K562 (cell line): ENCODE measurements at regions not wholly inside any gene's neighbourhood (a gene's known extent, or its start where the extent isn't known, plus 50 kb on each side); places are given as distances from the start of the nearest gene placed in this dataset.

Experiments
- ATAC-seq: fragments of 200-7000 bp; cut with Tn5 transposase; 3 replicates; pipeline ENCODE4 v1.9.1; 2020; ENCODE audit warnings: moderate library complexity
- BruUV-seq: library from RNA; stranded (reverse); fragments of 400-500 nt; replicated peaks from 2 replicates; lab custom pipeline; 2021; lab: Mats Ljungman, UMichigan
- CTCF ChIA-PET: fragments of 300-600 bp; formaldehyde crosslinking; extraction: SDS; loops from one replicate; lab custom pipeline; 2021; ENCODE audit warnings: low intra/inter-chr PET ratio; lab: Yijun Ruan, JAX
- POLR2A ChIA-PET: fragments of 300-600, 350-650 bp; sonication (Branson Sonifier 250); formaldehyde crosslinking; extraction: SDS; loops from one replicate; lab custom pipeline; 2021; ENCODE audit warnings: antibody characterized with exemption, inconsistent platforms; lab: Yijun Ruan, JAX
- DNase-seq, 4 experiments: peaks; one replicate each; pipeline versions ENCODE4 v3.0.0 to v3.0.0-alpha.2; 2011 to 2018; ENCODE audit warnings: low spot score in 3 of 4, mixed read lengths in 3 of 4; ENCODE audit errors: extremely low read depth in 1 of 4
- FAIRE-seq: peaks from 2 replicates; lab custom pipeline; 2011; peaks lifted over from hg19 to GRCh38; lab: Jason Lieb, UNC
- H2AFZ ChIP-seq: 2 replicates; pipeline ENCODE4 v1.6.0; 2011; ENCODE audit warnings: low read depth, low read length, control low read depth, inconsistent platforms
- H3K27ac ChIP-seq: fragments of 200-600 bp; 3 replicates; pipeline ENCODE4 v1.8.0; 2011; ENCODE audit warnings: low read depth, mild to moderate bottlenecking, control low read depth, inconsistent platforms, low read length, moderate library complexity, mixed read lengths; ENCODE audit errors: extremely low read depth
- H3K27me3 ChIP-seq, 2 experiments: fragments of 300-600 bp in 1 of 2; 2 replicates in 1 of 2; 3 replicates in 1 of 2; pipeline versions ENCODE4 v1.6.0 to v1.8.0; 2011; ENCODE audit warnings: inconsistent platforms in 2 of 2, low read length in 2 of 2, mild to moderate bottlenecking in 1 of 2, mixed read lengths in 1 of 2, moderate library complexity in 1 of 2; ENCODE audit not compliant: control insufficient read depth in 2 of 2, insufficient read depth in 2 of 2
- H3K36me3 ChIP-seq: fragments of 300-600 bp; 3 replicates; pipeline ENCODE4 v1.8.0; 2011; ENCODE audit warnings: mild to moderate bottlenecking, low read length, inconsistent platforms; ENCODE audit not compliant: control insufficient read depth, insufficient read depth
- H3K4me1 ChIP-seq, 2 experiments: fragments of 200-600 bp in 1 of 2; replicated peaks in 1 of 2; 2 replicates in 1 of 2; 3 replicates in 1 of 2; pipeline versions ENCODE4 v1.5.1 to v1.8.0; 2011; ENCODE audit warnings: inconsistent platforms in 2 of 2, low read length in 2 of 2, mild to moderate bottlenecking in 1 of 2, mixed read lengths in 1 of 2, moderate library complexity in 1 of 2; ENCODE audit not compliant: control insufficient read depth in 2 of 2, insufficient read depth in 2 of 2
- H3K4me2 ChIP-seq: 2 replicates; pipeline ENCODE4 v1.6.1; 2011; ENCODE audit warnings: low read length, control low read depth, inconsistent platforms, mixed read lengths; ENCODE audit not compliant: insufficient read depth
- H3K4me3 ChIP-seq: fragments of 200-600 bp; sonication (generic), shearing (Covaris generic); 2 replicates; pipeline ENCODE4 v1.5.1; 2016; ENCODE audit warnings: control low read depth, inconsistent platforms
- H3K79me2 ChIP-seq: fragments of 200-600 bp; 3 replicates; pipeline ENCODE4 v1.8.0; 2011; ENCODE audit warnings: low read length, inconsistent platforms; ENCODE audit not compliant: control insufficient read depth, insufficient read depth
- H3K9ac ChIP-seq, 2 experiments: 2 replicates each; pipeline versions ENCODE4 v1.6.0 to v1.6.1; 2011; ENCODE audit warnings: low read depth in 2 of 2, low read length in 2 of 2, control low read depth in 1 of 2, inconsistent platforms in 1 of 2, mild to moderate bottlenecking in 1 of 2, mixed read lengths in 1 of 2; ENCODE audit not compliant: insufficient read depth in 1 of 2
- H3K9me1 ChIP-seq: one replicate; pipeline ENCODE4 v1.6.0; 2011; ENCODE audit warnings: inconsistent platforms, mild to moderate bottlenecking, low read length, moderate library complexity; ENCODE audit not compliant: control insufficient read depth, insufficient read depth
- H3K9me3 ChIP-seq: replicated peaks from 2 replicates; pipeline ENCODE4 v1.5.1; 2011; ENCODE audit warnings: low read depth, low read length, inconsistent platforms; ENCODE audit not compliant: control insufficient read depth, insufficient read depth
- H4K20me1 ChIP-seq: replicated peaks from 2 replicates; pipeline ENCODE4 v1.6.1; 2011; ENCODE audit warnings: low read length, inconsistent platforms, mixed read lengths; ENCODE audit not compliant: control insufficient read depth, insufficient read depth
- ARID4B ChIP-seq: sonication (generic); formaldehyde crosslinking; IDR thresholded peaks from 2 replicates; pipeline ENCODE4 v1.8.0; 2022; ENCODE audit warnings: mild to moderate bottlenecking, missing genetic modification reagents
- DPF2 ChIP-seq: fragments of 450-650 bp; IDR thresholded peaks from 2 replicates; pipeline ENCODE4 v1.6.1; 2016
- E2F1 ChIP-seq: sonication (generic); formaldehyde crosslinking; IDR thresholded peaks from 2 replicates; pipeline ENCODE4 v1.8.1; 2023; ENCODE audit warnings: mild to moderate bottlenecking, missing genetic modification reagents, moderate library complexity
- E2F3 ChIP-seq: fragments of 250-450 bp; sonication (Bioruptor Pico); IDR thresholded peaks from 2 replicates; pipeline ENCODE4 v1.4.0; 2020; ENCODE audit warnings: mild to moderate bottlenecking
- E2F8 ChIP-seq: fragments of 450-650 bp; IDR thresholded peaks from 2 replicates; pipeline ENCODE4 v1.7.1; 2018; ENCODE audit warnings: mild to moderate bottlenecking, low read depth; ENCODE audit not compliant: partially characterized antibody
- FOXA3 ChIP-seq, 2 experiments: fragments of 450-650 bp in 1 of 2; sonication (generic) in 1 of 2; formaldehyde crosslinking; IDR thresholded peaks in 1 of 2; conservative IDR thresholded peaks in 1 of 2; 2 replicates each; pipeline versions ENCODE4 v1.4.0 to v1.8.0; 2020 to 2022; ENCODE audit warnings: mild to moderate bottlenecking in 2 of 2, missing genetic modification reagents in 1 of 2
- NFIC ChIP-seq: fragments of 450-650 bp; IDR thresholded peaks from 2 replicates; pipeline ENCODE4 v1.6.1; 2017; ENCODE audit warnings: mild to moderate bottlenecking, inconsistent platforms
- NONO ChIP-seq, 2 experiments: fragments of 200-400 bp in 1 of 2; fragments of 450-650 bp in 1 of 2; formaldehyde crosslinking in 1 of 2; IDR thresholded peaks; 2 replicates each; pipeline ENCODE4 v1.6.1; 2017; ENCODE audit warnings: low read depth in 2 of 2, mild to moderate bottlenecking in 2 of 2, moderate library complexity in 2 of 2, low read length in 1 of 2
- RUNX1 ChIP-seq: sonication (generic); IDR thresholded peaks from 2 replicates; pipeline ENCODE4 v1.6.1; 2016; ENCODE audit warnings: antibody characterized with exemption, low read depth
- SETDB1 ChIP-seq: IDR thresholded peaks from one replicate; pipeline ENCODE4 v1.6.1; 2012; ENCODE audit warnings: low read length, control low read depth, inconsistent platforms
- SNIP1 ChIP-seq: fragments of 450-650 bp; IDR thresholded peaks from 2 replicates; pipeline ENCODE4 v1.7.1; 2017; ENCODE audit warnings: low read depth, mild to moderate bottlenecking
- ZNF696 ChIP-seq: fragments of 250-450 bp; sonication (Bioruptor Pico); conservative IDR thresholded peaks from 2 replicates; pipeline ENCODE4 v1.4.0; 2020; ENCODE audit warnings: mild to moderate bottlenecking, moderate library complexity
- WGBS: fragments of 100-300 bp; shearing (Covaris generic); methylation state at CpG from one replicate; pipeline ENCODE4 v1.1.6; 2016; ENCODE audit warnings: low coverage, mixed read lengths; ENCODE audit not compliant: insufficient coverage; ENCODE audit errors: missing lambda C conversion rate; 5-methylcytosine and 5-hydroxymethylcytosine counted together
- in situ Hi-C: fragments of 300-500 bp; cut with MboI; formaldehyde crosslinking; loops from 4 replicates; pipeline ENCODE4 v1.15.0; 2018; ENCODE audit warnings: inconsistent platforms, mixed read lengths
- intact Hi-C: fragments of 100-400 bp; cut with micrococcal nuclease; formaldehyde crosslinking; loops from 2 replicates; pipeline ENCODE4 v1.14.2; 2022

GRCh38 chr11:36743039-36743438 is 145.0 kb upstream of the RAG2 start:
- no peaks in the 10 kb centered on the region for H3K27me3 ChIP-seq
- no peaks in the 10 kb centered on the region for H3K9me1 ChIP-seq
- H3K79me2 ChIP-seq = no peaks in the 10 kb centered on the region
- BruUV-seq = no TSS peak
- H3K4me1 ChIP-seq = no peaks in the 10 kb centered on the region
- CTCF ChIA-PET = interaction anchor here (2.4 kb wide), 1 partner anchor 179 kb away, joined by 10 read pairs; no protein-coding TSS in a partner anchor
- H3K9me3 ChIP-seq = no peaks in the 10 kb centered on the region
- no peak overlapping the region for H3K27ac ChIP-seq
- ATAC-seq (no peak), DNase-seq (no peak), FAIRE-seq (no peak)
- no peaks in the 10 kb centered on the region for H4K20me1 ChIP-seq
- intact Hi-C loops (loop anchor here (10.0 kb wide), 1 partner anchor 238 kb away; no protein-coding TSS in a partner anchor), in situ Hi-C loops (loop anchor here (10.0 kb wide), 1 partner anchor 438 kb away; no protein-coding TSS in a partner anchor)
- H3K9ac ChIP-seq = no peak overlapping the region
- H3K4me3 ChIP-seq = no peak overlapping the region
- H3K36me3 ChIP-seq = no peaks in the 10 kb centered on the region
- WGBS = 0% methylated on average over 2 of the region's 2 CpGs
- H3K4me2 ChIP-seq = no peak overlapping the region
- POLR2A ChIA-PET = interaction anchor here (0.6 to 0.7 kb wide), 2 partner anchors 50 to 672 kb away, joined by 3 read pairs; no protein-coding TSS in a partner anchor
- H2AFZ ChIP-seq = no peak overlapping the region
- no peak for TF ChIP-seq SNIP1
- TF ChIP-seq E2F1 (CRISPR knock-in tag) = no peak
- TF ChIP-seq ZNF696 (CRISPR knock-in tag) = no peak
- TF ChIP-seq E2F3 (CRISPR knock-in tag) = no peak
- TF ChIP-seq NONO (IDR thresholded peaks at IDR 0.05; ENCODE audit: low read depth in 2 of 2, low read length in 1 of 2) = no peak
- no peak for TF ChIP-seq SETDB1
- no peak for TF ChIP-seq RUNX1
- TF ChIP-seq E2F8 = no peak
- TF ChIP-seq FOXA3 (CRISPR knock-in tag; conservative IDR thresholded peaks at IDR 0.05 in 1 of 2, IDR thresholded peaks at IDR 0.05 in 1 of 2) = no peak
- TF ChIP-seq DPF2 = no peak
- no peak for TF ChIP-seq ARID4B (CRISPR knock-in tag)
- no peak for TF ChIP-seq NFIC
